GM18526 (cell line): ENCODE measurements at regions not wholly inside any gene's neighbourhood (a gene's known extent, or its start where the extent isn't known, plus 50 kb on each side); places are given as distances from the start of the nearest gene placed in this dataset.

Source experiments
- POLR2A ChIP-seq: IDR thresholded peaks from 3 replicates; pipeline ENCODE4 v1.6.1; 2011; ENCODE audit not compliant: insufficient read length; ENCODE audit errors: extremely low read depth

- TF ChIP-seq POLR2A = no peak
Measured at GRCh38 chr7:149584530-149584929, 86.9 kb upstream of the ZNF746 start.

DNA sequence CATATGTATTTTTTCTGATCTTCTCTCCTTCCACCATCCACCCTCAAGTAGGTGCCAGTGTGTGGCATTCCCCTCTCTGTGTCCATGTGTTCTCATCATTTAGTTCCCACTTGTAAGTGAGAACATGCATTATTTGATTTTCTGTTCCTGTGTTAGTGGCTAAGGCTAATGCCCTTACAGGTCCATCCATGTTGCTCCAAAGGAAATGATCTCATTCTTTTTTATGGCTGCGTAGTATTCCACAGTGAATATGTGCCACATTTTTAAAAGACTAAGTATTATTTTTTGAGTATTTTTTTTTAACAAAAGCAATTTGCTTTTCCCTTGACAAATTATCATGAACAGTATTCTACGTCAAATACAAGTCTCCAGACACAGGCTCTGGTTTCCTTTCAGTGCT is 86.4 kb upstream of the ZNF746 start:
- TF ChIP-seq POLR2A = no peak

GRCh38 chr7:149580328-149580727 is 82.7 kb upstream of the ZNF746 start:
- no peak for TF ChIP-seq POLR2A

GRCh38 chr7:149573519-149573918 is 75.9 kb upstream of the ZNF746 start:
- TF ChIP-seq POLR2A = no peak

DNA sequence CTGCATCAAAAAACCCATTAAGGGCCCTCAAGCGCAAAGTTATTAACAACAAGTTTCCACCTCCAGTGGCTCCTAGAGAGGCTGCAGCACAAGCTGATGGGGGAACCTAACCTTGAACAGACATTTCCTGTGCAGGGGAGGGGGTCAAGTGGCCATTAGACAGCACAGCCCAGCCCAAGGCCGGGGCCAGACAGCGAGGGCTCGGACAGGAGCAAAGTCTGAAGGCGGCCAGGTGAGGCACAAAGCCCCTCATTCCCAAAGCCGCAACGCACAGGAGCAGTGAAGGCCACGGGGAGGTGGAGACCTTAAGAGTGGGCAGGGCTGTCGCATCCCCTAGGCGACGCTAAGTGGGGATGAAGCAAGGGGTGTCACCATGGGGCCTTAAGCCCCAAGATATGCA is 73.2 kb upstream of the ZNF746 start:
- no peak for TF ChIP-seq POLR2A

GRCh38 chr7:149569726-149570422 is 72.3 kb upstream of the ZNF746 start:
- TF ChIP-seq POLR2A = no peak

DNA sequence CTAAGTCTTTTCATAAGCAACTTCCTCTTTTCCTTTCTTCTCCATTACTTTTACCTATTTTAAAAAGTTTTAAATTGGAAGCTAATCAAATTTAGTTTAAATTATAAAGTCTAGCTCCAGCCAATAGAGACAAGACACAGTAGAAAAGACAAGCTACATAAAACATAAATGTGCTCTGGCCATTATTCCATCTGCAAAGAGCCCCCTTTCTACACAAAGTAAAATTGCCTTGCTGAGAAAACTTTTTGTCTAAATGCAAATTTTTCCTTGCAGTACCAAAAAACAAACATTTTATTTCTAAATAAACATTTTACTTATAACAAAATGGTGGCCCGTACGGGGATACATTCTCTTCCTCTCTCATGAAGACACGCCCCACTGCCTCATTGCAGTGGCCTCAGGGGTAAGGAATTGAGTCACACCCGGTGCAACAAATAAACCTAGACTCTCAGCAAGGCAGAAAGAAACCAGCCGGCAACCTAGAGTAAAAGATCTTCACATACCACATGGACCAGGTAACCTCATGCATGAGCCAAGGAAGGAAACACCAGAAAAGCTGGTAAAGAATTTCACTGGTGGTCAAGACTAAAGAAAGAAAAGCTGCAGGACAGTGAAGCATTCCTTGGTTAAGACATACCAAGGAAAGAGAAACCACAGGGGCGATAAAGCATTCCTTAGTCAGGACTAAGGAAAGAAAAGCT is 71.6 kb upstream of the ZNF746 start:
- TF ChIP-seq POLR2A = no peak

GRCh38 chr7:149568218-149568617 is 70.6 kb upstream of the ZNF746 start:
- TF ChIP-seq POLR2A = no peak

DNA sequence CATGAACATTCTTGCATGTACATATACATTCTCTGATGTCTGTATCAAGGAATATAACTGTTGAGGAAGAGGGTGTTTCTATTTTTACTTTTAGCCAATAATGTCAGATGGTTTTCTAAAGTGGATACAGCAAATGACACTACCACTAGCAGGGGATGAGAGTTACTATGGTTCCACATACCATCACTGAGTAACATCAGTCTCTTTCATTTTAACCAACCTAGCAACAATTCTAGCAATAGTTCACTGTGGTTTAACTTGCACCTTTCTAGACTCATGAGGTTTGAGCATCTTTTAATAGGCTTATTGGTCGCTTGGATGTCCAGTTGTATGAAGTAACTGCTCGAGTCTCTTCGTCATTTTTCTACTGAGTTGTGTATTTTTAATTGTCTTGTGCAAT is 68.5 kb upstream of the ZNF746 start:
- no peak for TF ChIP-seq POLR2A

- no peak for TF ChIP-seq POLR2A
Measured at GRCh38 chr7:149565096-149565382, 67.4 kb upstream of the ZNF746 start.

DNA sequence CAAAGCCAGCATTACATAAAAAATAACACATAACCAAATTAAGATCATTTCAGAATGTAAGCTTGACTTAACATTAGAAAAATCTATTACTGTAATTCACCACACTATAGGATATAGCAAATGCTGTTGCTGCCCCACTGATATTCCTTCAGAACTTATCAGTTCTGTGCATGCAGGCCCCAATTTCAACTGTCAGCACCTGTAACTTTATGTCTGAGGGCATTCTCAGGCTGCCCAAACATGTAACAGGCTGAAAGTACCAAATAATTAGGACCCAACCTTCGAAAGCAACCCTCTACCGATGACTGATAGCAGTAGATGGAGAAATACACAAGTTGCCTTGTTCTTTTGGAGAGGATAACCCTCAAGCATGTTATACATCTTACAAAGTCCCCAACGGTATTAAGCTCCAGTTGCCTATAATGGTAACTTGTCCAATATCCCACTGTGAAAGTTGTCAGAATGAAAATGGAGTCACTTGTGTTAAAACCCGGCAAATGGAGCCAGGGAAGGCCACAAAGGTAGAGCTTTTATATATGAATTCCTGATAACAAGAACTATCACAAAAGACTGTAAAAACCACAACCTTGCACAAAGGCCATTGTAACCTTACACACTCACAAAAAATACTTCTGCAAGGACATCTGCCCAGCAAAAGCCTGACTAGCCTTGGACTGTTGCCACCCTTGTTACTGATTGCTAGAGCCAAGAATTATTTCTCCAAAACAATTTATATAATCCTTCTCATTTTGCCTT is 66.9 kb upstream of the ZNF746 start:
- no peak for TF ChIP-seq POLR2A

- no peak for TF ChIP-seq POLR2A
Measured at GRCh38 chr7:149562602-149563001, 65.0 kb upstream of the ZNF746 start.

- no peak for TF ChIP-seq POLR2A
Measured at GRCh38 chr7:149561072-149561471, 63.5 kb upstream of the ZNF746 start.

- no peak for TF ChIP-seq POLR2A
Measured at GRCh38 chr7:149559711-149560110, 62.1 kb upstream of the ZNF746 start.

- TF ChIP-seq POLR2A = no peak
Measured at GRCh38 chr7:149558149-149558861, 60.7 kb upstream of the ZNF746 start.

DNA sequence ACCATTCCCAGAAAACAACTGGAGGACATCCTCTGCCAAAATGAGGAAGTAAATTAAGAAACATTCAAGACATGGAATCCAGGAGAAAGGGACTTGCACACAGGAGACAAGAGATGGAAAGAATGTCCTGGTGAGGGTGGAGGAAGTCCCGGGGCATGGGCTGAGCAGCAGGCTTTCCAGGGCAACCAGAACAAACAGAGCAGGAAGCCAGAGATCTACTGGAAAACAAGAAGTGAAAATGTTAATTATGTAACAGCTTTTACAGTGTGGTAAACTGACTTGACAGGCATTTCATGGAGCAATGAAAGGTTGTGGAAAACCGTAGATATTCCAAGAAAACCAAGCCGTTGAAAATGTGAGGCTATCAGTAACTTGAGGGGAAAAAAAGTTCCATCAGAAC is 55.2 kb upstream of the ZNF746 start:
- no peak for TF ChIP-seq POLR2A
